NCI-H82 treated with DMSO at 0.1 percent for 48 hours (cell line): ENCODE measurements at regions not wholly inside any gene's neighbourhood (a gene's known extent, or its start where the extent isn't known, plus 50 kb on each side); places are given as distances from the start of the nearest gene placed in this dataset.
"Not testable (repeated sequence)": the region's sequence is repeated elsewhere in the genome, so short reads cannot be mapped to it uniquely, and the experiment has no call there.

Experiments used
- DNase-seq: peaks from one replicate; lab custom pipeline; 2025; ENCODE audit not compliant: unreplicated experiment; lab: John Stamatoyannopoulos, UW

- no peak for DNase-seq
These were observed 50.9 kb upstream of the HSPB3 start for GRCh38 chr5:54404568-54404967.

GRCh38 chr5:54403885-54404416, 51.5 kb upstream of the HSPB3 start:
- DNase-seq, result no peak

GRCh38 chr5:54403121-54403520, 52.4 kb upstream of the HSPB3 start:
- no peak for DNase-seq

GRCh38 chr5:54401515-54401914, 54.0 kb upstream of the HSPB3 start:
- no peak for DNase-seq

- no peak for DNase-seq
These were observed 57.3 kb upstream of the HSPB3 start for GRCh38 chr5:54398191-54398590.

- DNase-seq, result no peak
These were observed 58.1 kb upstream of the HSPB3 start for GRCh38 chr5:54397420-54397819.

- DNase-seq, result not testable (repeated sequence)
These were observed 62.5 kb upstream of the HSPB3 start for GRCh38 chr5:54393007-54393406.

- DNase-seq, result no peak
These were observed 64.9 kb upstream of the HSPB3 start for GRCh38 chr5:54390539-54391031.

GRCh38 chr5:54390015-54390414, 65.5 kb upstream of the HSPB3 start:
- DNase-seq, result peak; percentile 26

GRCh38 chr5:54389399-54389798, 66.1 kb upstream of the HSPB3 start:
- not testable (repeated sequence) for DNase-seq

GRCh38 chr5:54388811-54389210, 66.7 kb upstream of the HSPB3 start:
- no peak for DNase-seq

GRCh38 chr5:54388409-54388808, 67.1 kb upstream of the HSPB3 start:
- no peak for DNase-seq

- DNase-seq, result no peak
These were observed 67.8 kb upstream of the HSPB3 start for GRCh38 chr5:54387659-54388232.

GRCh38 chr5:54387031-54387430, 68.5 kb upstream of the HSPB3 start:
- no peak for DNase-seq

- DNase-seq, result no peak
These were observed 69.5 kb upstream of the HSPB3 start for GRCh38 chr5:54385994-54386393.

GRCh38 chr5:54384356-54384933, 71.1 kb upstream of the HSPB3 start:
- DNase-seq, result no peak

GRCh38 chr5:54383941-54384340, 71.6 kb upstream of the HSPB3 start:
- DNase-seq, result no peak

GRCh38 chr5:54383225-54383901, 72.1 kb upstream of the HSPB3 start:
- DNase-seq, result no peak

GRCh38 chr5:54381319-54381718, 70.9 kb upstream of the ARL15 start:
- not testable (repeated sequence) for DNase-seq

GRCh38 chr5:54379590-54379989, 69.2 kb upstream of the ARL15 start:
- no peak for DNase-seq

- no peak for DNase-seq
These were observed 68.3 kb upstream of the ARL15 start for GRCh38 chr5:54378707-54379106.

GRCh38 chr5:54377339-54377738, 67.0 kb upstream of the ARL15 start:
- DNase-seq, result not testable (repeated sequence)
